RPMI7951 (cell line): ENCODE measurements at regions not wholly inside any gene's neighbourhood (a gene's known extent, or its start where the extent isn't known, plus 50 kb on each side); places are given as distances from the start of the nearest gene placed in this dataset.

ENCODE experiments used
- DNase-seq: peaks from one replicate; pipeline ENCODE4 v3.0.0-alpha.2; 2012; ENCODE audit warnings: low read depth

DNA sequence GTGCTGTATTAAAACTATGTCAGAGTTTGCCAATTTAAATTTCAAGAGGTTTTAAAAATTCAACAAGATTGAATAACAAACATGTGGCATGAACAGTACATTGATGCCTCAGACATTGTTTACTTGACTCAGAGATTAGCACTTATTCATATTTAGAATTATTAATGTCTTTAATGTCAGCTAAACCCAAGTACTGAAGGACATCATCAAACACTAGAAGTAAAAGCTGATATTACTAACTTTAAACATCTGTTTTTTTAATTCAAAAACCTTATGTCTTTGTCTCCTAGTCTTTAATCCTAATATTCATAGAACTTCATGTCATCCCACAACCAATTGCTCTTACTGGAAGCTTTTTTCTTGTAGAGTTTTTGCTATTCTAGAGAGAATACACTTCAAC, 406.2 kb upstream of the PCDH7 start:
- no peak for DNase-seq

DNA sequence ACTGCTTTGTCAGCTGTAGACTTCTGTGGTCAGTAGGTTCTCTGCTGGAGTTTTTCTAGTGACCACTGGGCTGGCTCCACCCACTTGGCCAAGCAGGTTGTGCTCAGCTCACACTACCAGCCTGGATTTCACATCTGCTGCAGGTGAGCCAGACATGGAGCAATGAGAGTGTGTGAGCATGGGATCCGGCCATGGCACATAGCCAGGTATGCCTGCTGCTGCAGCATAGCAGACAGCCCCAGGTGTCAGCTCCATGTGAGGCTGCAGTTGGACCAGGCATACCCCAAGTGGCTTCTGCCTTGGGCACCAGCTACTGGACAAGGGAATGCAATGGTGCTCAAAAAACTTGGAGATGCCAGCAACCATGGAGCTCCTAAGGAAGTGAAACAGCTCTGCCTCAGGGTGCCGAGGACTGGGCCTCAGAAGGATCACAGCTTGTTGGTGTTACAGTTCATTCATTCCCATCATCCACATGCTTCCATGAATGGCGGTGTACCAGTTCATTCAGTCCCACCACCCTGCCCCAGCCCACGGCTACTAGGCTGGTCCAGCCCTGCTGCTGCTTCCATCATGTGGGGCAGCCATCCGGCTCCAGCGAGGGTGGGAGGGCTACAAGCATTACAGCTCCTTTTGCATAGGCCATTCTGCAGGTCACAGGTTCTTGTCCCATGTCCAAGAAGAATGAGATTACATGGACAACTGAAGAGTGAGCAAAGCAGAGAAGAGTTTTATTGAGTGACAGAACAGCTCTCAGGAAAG, 389.1 kb upstream of the PCDH7 start:
- no peak for DNase-seq

DNA sequence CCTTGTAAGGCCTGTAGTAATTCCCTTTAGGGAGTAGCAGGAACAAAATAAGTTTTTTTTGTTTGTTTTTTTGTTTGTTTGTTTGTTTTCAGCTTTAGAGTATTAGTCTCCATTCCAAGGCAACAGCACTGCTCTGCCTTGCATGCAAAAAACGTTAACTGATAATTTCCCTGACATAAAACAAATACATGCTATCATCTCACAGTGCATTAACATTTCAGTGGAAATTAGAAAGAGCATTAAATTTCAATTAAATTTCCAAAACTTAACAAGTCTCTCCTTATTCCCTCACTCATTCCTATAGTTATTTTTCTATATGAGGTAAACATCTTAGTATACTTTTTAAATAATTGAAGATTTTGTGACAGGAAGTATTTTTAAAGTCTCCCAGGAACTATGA, 378.4 kb upstream of the PCDH7 start:
- DNase-seq: no peak

DNA sequence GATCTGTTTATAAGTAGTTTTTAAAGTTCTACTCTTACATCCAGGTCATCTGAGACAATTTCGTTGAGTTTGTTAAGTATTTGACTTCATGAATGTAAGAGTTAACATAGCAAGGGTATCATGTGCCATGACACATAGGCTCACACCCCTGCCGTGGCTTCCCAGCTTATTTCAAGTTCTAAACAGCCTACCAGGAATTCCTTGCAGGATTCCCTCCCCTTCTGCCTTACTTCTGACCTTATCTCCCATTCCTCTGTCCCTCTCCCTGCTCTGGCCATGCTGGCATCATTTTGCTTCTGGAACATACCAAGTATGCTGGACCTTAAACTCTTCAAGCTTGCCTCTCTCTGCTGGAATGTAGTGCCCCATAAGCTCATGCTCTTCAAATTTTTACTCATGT, 369.9 kb upstream of the PCDH7 start:
- DNase-seq: no peak

DNA sequence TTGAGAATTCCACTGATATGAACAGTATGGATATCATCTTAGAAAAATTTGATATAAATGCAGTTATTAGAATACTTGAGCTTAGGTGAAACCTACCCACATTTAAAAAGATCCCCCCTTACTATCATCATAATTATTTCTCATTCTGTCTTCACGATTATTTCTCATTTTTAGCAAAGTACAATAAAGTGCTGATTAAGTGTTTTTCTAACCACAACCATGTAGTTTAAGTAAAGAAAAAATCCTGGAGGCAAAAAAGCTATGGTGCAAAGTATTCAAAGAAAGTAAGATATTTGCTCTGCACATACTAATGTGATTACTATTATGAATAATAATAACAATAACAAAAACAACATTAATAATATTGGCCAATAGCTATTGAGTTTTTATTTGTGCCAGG, 365.6 kb upstream of the PCDH7 start:
- no peak for DNase-seq

DNA sequence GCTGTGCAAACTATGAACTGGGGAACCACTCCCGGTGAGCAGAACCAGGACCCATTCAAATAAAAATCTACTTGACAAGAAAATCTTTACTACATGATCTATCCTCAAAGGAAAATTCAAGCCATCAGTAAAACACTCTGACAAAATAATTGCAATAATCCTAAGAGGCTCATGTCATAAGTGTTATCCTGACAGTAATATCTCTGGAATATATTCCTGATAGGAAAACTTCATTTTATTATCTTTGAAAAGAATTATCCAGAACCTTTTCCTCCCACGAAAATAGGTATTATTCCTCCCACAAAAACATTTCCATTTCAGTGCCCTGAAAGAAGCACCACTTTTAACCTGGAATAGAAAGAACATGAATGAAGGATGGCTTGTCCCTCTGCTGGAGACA, 357.7 kb upstream of the PCDH7 start:
- no peak for DNase-seq

DNA sequence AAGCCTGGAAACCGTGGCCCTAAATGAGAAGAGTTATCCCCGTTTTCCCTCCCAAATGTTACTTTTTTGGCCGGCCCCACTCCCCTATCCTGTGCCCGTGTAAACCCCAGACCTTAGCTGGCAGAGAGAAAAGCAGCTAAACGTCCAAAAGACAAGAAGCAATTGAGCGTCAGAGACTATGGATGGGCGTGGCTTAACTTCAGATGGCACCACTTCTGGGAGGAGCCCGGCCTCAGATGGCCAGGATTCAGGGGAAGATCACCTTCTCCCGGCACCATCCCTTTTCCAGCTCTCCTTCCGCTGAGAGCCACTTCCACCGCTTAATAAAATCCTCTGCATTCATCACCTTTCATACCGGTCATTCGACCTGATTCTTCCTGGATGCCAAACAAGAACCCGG, 350.1 kb upstream of the PCDH7 start:
- no peak for DNase-seq

DNA sequence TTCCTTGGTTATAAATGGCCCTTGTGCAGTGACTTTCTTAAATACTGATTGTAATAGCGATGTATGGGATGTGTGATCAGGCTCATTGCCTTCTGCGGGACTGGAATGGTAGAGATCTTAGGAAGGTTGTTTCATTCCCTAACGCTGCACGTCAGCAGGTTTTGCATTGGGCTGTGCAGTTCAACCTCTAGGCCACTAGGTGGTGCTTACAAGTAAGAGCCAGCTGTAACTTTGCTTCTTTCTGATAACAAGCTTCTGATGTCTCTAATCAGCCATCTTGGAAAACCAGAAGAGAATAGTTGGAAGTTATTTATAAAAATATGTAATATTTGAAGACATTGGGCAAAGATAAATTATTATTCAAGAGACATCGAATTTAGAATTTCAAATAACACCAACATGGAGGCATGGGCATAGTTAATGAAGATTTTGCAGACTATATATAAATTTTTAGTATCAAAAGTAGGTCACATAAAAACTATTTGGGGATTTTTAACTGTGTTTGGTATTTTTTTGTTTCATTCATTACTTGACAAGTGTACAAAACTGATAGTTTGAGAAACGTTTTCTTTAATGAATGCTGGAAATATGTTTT, 339.7 kb upstream of the PCDH7 start:
- DNase-seq: peak; percentile 51

DNA sequence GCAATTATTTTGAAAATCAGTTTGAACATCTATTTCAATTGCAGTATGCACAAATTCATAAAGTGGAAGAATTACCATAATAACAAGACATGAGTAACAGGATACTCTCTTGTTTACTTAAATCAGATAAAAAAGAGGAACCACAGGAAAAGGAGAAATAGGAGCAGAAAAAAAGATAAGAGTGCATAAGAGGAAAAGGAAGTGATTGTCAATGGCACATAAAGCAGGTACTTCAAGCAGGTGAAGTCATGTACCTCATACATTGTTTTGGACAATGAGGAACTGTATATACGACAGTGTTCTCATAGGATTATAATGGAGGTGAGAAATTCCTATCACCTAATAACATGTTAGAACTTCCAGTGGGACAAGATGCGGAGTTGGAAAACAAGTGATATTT, 334.5 kb upstream of the PCDH7 start:
- DNase-seq: no peak

DNA sequence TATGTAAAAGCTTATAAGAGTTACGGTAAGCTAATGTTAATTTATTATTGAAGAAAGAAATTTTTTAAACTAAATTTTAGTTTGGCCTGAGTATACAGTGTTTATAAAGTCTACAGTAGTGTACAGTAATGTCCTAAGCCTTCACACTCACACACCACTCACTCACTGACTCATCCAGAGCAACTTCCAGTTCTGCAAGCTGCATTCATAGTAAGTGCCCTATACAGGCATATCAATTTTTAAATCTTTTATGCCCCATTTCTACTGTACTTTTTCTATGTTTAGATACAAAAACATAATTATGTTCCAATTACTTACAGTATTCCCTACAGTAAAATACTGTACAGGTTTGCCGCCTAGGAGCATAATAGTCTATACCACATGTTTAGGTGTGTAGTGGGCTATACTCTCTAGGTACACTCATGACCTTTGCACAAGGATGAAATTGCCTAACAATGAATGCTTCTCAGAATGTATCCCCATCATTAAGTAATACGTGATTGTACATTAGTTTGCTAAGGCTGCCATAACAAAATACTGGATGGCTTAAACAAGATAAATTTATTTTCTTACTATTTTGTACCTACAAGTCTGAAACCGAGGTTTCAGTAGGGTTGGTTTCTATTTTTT, 333.8 kb upstream of the PCDH7 start:
- peak; percentile 1 for DNase-seq

DNA sequence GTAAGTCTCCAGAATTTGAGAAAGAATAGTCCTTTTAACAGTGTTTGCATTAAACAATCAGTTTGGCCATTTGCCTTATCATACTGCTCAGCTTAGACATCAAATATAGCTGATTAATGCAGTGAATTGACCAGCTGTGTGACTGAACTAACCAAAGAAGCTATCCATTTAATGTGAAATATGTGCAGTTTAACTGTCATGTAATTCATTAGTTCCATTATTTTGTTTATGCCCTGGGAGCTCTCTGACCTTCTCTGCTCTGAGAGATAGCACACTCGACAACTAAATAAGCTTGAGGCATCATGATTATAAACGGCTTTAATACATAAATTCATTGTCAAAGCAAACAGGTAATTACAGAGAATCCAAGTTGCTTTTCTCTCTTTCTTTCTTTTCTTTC, 324.3 kb upstream of the PCDH7 start:
- DNase-seq: no peak

DNA sequence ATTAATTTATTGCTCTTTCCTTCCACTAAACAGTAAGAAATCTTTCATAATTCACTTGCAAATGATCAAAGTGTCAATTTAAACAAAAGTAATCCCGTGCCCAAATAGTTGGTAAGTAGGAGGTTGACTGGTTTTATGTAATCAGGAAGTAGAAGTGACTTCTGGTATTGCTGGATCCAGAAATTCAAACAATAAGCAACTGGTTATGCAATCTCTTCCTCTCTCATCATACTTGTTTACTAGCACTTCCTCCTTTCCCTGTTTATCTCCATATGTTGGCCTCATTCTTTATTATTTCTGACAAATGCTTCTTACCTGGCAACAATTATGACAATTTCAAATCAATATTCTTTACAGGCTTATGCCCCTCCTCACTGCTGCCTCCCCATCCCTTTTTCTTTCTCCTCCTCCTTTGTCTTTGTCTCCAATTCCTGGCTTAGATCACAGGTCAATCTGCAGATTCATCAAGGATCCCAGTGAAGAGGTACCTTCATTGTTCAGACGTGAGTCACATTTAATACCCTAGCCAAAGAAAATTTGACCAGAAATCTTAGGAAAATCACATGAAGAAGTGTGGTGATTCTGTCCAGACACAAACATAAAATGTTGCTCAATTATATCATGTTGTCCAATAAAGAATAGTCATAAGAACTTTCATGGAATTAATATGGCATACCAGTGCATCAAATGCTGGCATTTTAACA, 323.2 kb upstream of the PCDH7 start:
- no peak for DNase-seq

DNA sequence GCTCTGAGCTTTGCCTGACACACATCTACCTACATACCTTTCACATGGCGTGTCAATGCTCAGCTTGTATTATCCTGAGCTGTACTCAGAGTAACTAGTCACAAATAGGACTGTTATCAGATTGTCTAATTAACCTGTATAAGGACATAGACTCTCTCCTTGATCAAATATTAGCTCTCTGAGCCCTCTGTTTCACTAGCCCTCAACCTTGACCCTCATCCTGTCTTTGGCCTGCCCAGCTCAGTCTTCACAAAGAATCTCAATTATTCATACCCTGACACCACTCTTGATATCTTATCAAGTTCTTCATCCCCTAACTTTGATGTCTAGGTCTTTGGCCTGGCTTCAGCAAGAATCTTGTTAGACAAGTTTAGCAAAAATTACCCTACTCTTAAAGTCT, 320.7 kb upstream of the PCDH7 start:
- no peak for DNase-seq

DNA sequence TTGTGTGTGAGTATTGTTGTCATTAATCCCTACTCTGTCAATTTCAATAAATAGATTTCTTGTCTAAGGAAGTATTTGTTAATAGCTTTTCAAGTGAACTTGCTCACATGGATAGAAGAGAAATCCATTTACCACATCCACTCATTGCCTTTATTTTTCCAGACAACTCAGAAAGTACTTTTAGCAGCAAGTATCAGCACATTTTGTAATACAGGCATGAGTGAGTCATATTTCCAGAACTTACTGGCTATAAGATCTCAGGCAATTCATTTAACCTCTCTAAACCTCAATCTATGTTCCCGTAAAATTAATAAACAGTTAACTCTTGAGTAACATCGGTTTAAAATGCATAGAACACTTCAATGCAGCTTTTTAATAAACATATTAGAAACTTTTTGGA, 317.9 kb upstream of the PCDH7 start:
- DNase-seq: no peak

DNA sequence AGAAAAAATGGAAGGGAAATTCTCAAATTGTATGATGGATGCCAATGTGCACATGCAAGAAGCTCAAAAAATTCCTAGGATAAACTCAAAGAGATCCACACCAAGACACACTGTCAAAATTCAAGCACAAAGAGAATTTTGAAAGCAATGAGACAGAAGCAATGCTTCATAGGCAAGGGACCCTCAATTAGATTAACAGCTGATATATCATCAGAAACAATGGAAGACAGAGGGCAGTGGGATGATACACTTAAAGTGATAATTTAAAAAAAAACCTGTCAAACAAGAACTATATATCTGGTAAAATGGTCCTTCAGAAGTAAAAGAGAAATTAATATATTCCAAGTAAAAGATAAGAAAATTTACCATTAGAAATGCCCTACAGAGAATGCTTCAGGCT, 306.3 kb upstream of the PCDH7 start:
- no peak for DNase-seq

DNA sequence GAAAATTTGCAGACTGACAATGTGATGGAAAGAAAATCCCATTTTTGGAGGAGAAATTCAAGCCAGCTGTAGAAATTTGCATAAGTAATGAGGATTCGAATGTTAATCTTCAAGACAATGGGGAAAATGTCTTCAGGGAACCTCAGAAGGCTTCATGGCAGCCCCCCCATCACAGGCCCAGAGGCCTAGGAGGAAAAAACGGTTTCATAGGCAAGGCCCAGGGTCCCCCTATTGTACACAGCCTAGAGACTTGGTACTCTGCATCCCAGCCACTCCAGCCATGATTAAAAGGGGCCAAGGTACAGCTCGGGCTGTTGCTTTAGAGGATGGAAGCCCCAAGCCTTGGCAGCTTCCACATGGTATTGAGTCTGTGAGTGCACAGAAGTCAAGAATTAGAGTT, 303.6 kb upstream of the PCDH7 start:
- DNase-seq: no peak

DNA sequence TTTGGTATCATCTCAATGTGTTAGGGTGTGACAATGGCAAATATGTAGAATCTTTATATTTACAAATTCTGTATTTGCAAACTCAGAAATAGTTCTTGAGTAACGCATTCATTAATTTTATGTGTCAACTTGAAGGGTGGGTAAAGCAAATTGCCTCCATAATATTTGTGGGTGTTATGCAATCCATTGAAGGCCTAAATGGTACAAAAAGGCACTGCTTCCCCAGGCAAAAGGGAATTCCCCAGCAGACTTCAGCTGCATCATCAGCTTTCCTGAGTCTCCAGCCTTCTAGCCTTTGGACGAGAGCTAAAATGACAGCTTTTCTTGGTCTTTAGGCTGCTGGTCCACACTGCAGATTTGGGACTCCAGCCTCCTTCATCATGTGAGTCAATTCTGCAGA, 292.2 kb upstream of the PCDH7 start:
- no peak for DNase-seq

DNA sequence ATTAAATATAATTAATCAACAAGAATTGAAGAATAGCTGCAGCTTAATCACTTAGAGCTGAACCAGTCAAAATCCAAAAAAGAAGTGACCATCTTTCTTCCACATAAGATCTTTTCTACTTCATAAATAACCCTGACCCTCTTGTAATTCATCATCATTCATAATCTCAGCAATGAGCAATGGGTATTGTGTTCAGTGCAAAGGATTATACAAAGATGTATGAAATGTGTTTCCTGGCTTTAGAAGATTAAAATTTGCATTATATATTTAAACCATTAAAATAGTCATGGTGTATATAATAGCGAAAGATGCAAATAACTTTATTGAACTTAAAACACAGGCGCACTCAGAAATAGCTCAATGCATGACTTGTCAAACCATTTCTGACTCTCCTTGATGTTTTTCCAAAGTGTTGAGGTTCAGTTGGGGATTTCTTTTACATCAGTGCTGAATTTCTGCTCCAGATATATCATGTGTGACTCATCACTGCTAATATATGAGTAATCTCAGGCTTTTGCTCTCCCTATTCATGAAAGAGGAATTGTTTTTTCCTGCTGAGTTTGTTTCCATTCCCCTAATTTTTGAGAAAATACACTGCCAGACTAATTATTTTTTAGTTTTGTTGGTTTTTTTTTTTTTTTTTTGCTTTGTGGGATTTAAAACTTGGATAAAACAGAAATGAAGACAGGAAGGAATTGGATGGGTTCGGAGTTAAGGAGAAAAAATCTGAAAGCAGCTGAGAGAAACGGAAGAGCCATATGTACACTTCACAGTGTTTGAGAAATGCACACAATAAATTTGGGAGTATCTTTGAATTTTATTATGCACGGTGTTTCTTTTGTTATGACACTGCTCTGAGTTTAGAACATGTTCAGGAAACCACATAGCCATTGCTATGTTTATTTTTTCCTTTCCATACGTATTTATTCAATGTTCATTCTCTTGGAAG, 290.1 kb upstream of the PCDH7 start:
- peak; percentile 66 for DNase-seq

DNA sequence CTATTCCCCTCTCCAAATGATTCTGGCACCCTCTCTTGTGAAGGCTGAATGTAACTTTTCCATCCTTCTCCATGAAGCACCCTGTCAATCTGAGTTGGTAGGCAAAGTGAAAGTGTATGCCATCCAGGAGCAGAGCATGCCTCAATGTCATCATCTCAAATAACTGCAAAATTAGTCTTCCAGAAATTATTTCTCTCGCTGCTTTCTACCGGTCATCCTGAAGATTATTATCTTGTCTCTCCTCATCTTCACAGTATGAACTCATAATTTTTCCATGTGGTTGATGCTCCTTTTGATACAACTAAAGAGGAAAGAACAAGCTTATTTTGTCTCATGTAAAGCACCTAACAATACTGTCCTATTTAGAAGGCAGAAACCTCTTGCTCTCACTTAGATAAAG, 285.5 kb upstream of the PCDH7 start:
- DNase-seq: no peak

DNA sequence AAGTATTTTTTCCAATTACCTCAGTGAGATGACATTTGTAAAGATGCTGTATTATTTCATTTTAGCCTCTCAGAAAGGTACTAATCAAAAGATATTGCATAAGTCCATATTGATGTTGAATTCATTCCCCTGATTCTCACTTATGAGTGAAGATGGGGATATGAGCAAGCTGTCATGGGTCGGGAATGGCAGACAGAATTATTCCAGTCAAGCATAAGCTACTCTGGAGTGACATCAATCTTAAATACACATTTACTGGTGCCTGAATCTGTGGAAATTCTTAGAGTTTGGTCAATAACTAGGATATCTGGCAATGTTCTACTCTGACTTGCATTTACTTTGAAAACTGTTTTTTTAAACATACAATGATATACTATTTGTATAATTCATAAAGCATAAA, 283.8 kb upstream of the PCDH7 start:
- DNase-seq: no peak

DNA sequence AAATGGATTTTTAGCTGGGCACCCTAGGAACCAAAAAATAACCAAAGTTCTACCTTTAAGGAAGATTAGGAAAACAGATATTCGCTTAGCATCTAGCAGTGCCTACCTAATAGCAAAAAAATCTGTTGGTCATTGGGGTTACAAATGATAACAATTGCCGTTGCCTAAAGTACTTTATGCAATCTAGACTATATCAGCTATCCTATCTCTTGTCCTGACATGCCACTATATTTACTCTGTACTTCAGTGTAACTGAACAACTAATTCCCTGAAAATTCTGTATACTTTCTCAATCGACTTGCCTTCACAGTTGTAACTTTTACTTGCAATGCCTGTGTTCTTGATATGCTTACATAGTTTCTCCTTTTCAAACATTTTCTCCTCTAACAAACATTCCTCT, 282.9 kb upstream of the PCDH7 start:
- no peak for DNase-seq

DNA sequence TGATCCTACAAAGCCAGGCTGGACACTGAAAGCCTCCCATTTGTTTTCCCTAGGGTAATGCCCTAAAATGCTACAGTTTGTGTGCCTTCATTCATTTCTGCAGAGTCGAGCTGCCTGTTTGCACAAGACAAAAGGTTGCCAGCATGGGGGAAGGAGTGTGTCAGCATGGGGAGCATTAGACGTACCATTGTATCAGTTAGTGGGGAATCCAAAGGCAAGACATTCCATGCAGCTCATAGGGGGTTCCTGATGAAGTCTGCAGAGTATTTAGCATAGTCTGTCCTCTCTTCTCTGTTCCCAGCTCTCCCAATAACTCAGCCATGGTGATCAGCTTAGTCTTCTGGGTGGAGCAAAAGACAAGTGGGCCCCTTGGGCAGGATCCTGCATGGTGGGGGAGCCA, 276.9 kb upstream of the PCDH7 start:
- DNase-seq: no peak
